ENCODE measurements at regions not wholly inside any gene's neighbourhood (a gene's known extent, or its start where the extent isn't known, plus 50 kb on each side); places are given as distances from the start of the nearest gene placed in this dataset.

DNA sequence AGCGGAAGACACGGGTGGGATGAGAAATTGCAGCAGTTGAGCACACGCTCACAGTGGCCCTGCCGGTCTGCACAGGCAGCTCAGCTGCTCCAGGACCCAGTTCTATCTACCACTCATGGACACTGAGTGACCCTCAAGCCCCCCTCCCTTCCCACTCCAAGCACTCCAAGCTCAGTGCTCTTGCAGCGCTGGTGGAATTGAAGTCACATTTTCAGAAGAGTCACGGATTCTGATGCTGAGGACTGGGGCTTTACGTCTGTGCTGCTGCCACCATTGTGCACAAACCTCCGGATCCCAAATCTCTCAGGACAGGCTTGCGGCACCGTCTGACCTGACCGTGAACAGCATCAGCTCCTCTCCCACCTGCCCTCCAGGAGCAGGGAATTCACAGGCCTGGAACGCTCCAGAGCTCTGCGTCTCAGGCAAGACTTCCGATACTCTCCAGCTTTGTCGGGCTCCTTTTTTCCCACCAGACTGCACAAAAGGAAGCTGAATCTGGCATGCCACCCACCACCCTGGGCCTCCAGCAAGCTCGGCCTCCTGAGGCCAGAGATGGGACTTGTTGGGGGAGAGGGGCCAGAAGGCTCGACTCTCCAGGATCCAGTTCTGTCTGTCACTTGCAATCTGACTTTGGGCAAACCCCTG, 213.1 kb upstream of the RTL1 start:
- TF ChIP-seq, protein P1, sequence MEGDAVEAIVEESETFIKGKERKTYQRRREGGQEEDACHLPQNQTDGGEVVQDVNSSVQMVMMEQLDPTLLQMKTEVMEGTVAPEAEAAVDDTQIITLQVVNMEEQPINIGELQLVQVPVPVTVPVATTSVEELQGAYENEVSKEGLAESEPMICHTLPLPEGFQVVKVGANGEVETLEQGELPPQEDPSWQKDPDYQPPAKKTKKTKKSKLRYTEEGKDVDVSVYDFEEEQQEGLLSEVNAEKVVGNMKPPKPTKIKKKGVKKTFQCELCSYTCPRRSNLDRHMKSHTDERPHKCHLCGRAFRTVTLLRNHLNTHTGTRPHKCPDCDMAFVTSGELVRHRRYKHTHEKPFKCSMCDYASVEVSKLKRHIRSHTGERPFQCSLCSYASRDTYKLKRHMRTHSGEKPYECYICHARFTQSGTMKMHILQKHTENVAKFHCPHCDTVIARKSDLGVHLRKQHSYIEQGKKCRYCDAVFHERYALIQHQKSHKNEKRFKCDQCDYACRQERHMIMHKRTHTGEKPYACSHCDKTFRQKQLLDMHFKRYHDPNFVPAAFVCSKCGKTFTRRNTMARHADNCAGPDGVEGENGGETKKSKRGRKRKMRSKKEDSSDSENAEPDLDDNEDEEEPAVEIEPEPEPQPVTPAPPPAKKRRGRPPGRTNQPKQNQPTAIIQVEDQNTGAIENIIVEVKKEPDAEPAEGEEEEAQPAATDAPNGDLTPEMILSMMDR (IDR thresholded peaks at IDR 0.05): no peak
- no peak for TF ChIP-seq ZFX (IDR thresholded peaks at IDR 0.05; ENCODE audit: borderline replicate concordance)

Measured in 22Rv1 (cell line).